ENCODE measurements at regions not wholly inside any gene's neighbourhood (a gene's known extent, or its start where the extent isn't known, plus 50 kb on each side); places are given as distances from the start of the nearest gene placed in this dataset.
A peak's percentile ranks its signal among the peaks of the same experiment; 100 is the strongest.
"Not testable (repeated sequence)": the region's sequence is repeated elsewhere in the genome, so short reads cannot be mapped to it uniquely, and the experiment has no call there.

- intact Hi-C loops (cut with DNase I; ENCODE audit: low total_unique reads); H3K4me3 ChIP-seq; H3K36me3 ChIP-seq; in situ Hi-C loops (cut with MboI; ENCODE audit: low sequenced_read_pairs in 4 of 4); H3K27me3 ChIP-seq; ATAC-seq; DNase-seq; H3K9me3 ChIP-seq; H3K4me1 ChIP-seq: not testable (repeated sequence)
- peak overlapping the region in 1 of 4 donors; percentile 18 for H3K27ac ChIP-seq
Measured at GRCh38 chr4:52157071-52157470, 106.0 kb downstream of the SPATA18 start.

- intact Hi-C loops (cut with DNase I; ENCODE audit: low total_unique reads): no loop called here
- H3K4me1 ChIP-seq: no peaks in the 10 kb centered on the region
- H3K27ac ChIP-seq: peak overlapping the region in 3 of 4 donors; percentile 21 to 27 (median 22)
- in situ Hi-C loops (cut with MboI; ENCODE audit: low sequenced_read_pairs in 4 of 4): no loop called here
- H3K4me3 ChIP-seq: no peak overlapping the region
- no peaks in the 10 kb centered on the region for H3K27me3 ChIP-seq
- TF ChIP-seq POLR2A (IDR thresholded peaks at IDR 0.05): no peak
- TF ChIP-seq CTCF (IDR thresholded peaks at IDR 0.05 in 4 of 5, conservative IDR thresholded peaks at IDR 0.05 in 1 of 5): no peak
- H3K36me3 ChIP-seq: no peaks in the 10 kb centered on the region
- DNase-seq: peak; percentile 3 to 20
- H3K9me3 ChIP-seq: no peaks in the 10 kb centered on the region
- ATAC-seq: peak; percentile 73 to 79
Measured at GRCh38 chr4:52157641-52158316, 106.7 kb downstream of the SPATA18 start.

- in situ Hi-C loops (cut with MboI; ENCODE audit: low sequenced_read_pairs in 4 of 4): no loop called here
- TF ChIP-seq POLR2A (IDR thresholded peaks at IDR 0.05) (no peak), CTCF (IDR thresholded peaks at IDR 0.05 in 4 of 5, conservative IDR thresholded peaks at IDR 0.05 in 1 of 5) (no peak)
Measured at GRCh38 chr4:52160859-52161258, 109.8 kb downstream of the SPATA18 start.

GRCh38 chr4:52164116-52164515 lies 113.0 kb downstream of the SPATA18 start:
- TF ChIP-seq POLR2A (IDR thresholded peaks at IDR 0.05): no peak
- TF ChIP-seq CTCF (IDR thresholded peaks at IDR 0.05 in 4 of 5, conservative IDR thresholded peaks at IDR 0.05 in 1 of 5): no peak
- in situ Hi-C loops (cut with MboI; ENCODE audit: low sequenced_read_pairs in 4 of 4): no loop called here
- intact Hi-C loops (cut with DNase I; ENCODE audit: low total_unique reads): no loop called here

More at GRCh38 chr4:52160859-52161258, 109.8 kb downstream of the SPATA18 start:
- Histone ChIP-seq H3K4me1 (no peaks in the 10 kb centered on the region), H3K27ac (no peak overlapping the region), H3K9me3 (no peaks in the 10 kb centered on the region), H3K27me3 (no peaks in the 10 kb centered on the region), H3K36me3 (no peaks in the 10 kb centered on the region), H3K4me3 (no peak overlapping the region)
- DNase-seq (no peak), ATAC-seq (no peak)
- intact Hi-C loops (cut with DNase I; ENCODE audit: low total_unique reads): no loop called here

GRCh38 chr4:52172166-52172565 lies 121.1 kb downstream of the SPATA18 start:
- no peak for ATAC-seq
- Histone ChIP-seq H3K4me1 (peaks cover 0 to 5% of the 10 kb centered on the region in 2 donors), H3K36me3 (no peaks in the 10 kb centered on the region), H3K27ac (no peak overlapping the region), H3K9me3 (no peaks in the 10 kb centered on the region), H3K27me3 (no peaks in the 10 kb centered on the region), H3K4me3 (no peak overlapping the region)
- intact Hi-C loops (cut with DNase I; ENCODE audit: low total_unique reads): no loop called here
- no peak for DNase-seq
- in situ Hi-C loops (cut with MboI; ENCODE audit: low sequenced_read_pairs in 4 of 4): no loop called here
- TF ChIP-seq POLR2A (IDR thresholded peaks at IDR 0.05): no peak
- no peak for TF ChIP-seq CTCF (IDR thresholded peaks at IDR 0.05 in 4 of 5, conservative IDR thresholded peaks at IDR 0.05 in 1 of 5)

More at GRCh38 chr4:52164116-52164515, 113.0 kb downstream of the SPATA18 start:
- H3K4me3 ChIP-seq: no peak overlapping the region
- no peaks in the 10 kb centered on the region for H3K27me3 ChIP-seq
- ATAC-seq (no peak), DNase-seq (no peak)
- H3K27ac ChIP-seq: no peak overlapping the region
- H3K36me3 ChIP-seq: no peaks in the 10 kb centered on the region
- no peaks in the 10 kb centered on the region for H3K9me3 ChIP-seq
- no peaks in the 10 kb centered on the region for H3K4me1 ChIP-seq
